HG02885 (cell line): ENCODE measurements at regions not wholly inside any gene's neighbourhood (a gene's known extent, or its start where the extent isn't known, plus 50 kb on each side); places are given as distances from the start of the nearest gene placed in this dataset.
"Not testable (repeated sequence)": the region's sequence is repeated elsewhere in the genome, so short reads cannot be mapped to it uniquely, and the experiment has no call there.

ENCODE experiments used
- ATAC-seq: cut with Tn5 transposase; IDR thresholded peaks from one replicate; pipeline ENCODE4 v1.9.1; 2021; ENCODE audit warnings: mild to moderate bottlenecking; ENCODE audit not compliant: unreplicated experiment, poor library complexity

DNA sequence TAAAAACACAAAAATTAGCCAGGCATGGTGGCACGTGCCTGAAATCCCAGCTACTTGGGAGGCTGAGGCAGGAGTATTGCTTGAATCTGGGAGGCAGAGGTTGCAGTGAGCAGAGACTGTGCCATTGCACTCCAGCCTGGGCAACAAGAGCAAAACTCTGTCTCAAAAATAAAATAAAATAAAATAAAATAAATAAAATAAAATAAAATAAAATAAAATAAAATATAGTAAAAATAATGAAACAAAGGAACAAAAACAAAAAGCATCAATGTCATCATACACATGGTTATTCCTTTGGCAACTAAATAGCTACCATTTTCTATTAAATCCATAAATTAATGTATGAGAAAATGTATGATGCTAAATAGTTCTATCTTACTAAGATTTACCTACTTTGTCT, 1123.9 kb downstream of the MRPL39 start:
- ATAC-seq = not testable (repeated sequence)

DNA sequence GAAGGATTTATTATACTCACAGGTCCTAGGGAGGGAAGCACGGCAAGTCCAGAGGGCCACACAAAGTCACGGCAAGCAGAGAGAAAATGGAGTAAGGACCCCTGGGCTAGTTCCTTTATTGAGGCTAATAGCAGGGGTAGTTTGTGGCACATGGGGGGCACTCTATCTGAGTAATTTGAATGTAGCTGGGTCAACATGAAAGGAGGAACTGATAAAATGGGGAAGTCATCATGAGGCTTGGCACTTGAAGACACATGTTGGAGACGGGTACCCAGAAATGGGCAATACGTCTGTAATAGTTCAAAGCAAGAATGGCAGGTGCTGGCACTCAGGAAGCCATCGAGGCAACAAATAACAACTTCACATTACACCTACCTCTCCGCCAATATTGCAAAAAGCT, 1136.4 kb downstream of the MRPL39 start:
- no peak for ATAC-seq

DNA sequence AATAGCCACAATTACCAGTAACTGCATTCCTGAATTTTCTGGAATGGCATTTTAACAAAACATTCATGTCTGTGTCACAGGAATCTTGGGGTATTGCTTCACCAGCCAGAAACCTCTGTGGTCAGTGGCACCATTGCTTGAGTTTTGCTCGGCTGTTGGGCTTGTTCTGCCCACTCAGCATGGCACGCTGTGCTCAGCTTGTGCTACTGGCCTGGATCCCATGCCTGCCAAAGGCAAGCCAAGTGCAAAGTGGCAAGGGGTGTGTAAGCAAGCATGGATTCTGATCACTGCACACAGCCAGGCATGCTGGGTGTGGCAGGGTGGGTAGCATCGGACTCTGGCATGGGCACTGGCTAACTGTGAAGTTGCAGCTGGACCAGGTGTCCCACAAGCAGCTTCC, 1150.9 kb downstream of the MRPL39 start:
- no peak for ATAC-seq

DNA sequence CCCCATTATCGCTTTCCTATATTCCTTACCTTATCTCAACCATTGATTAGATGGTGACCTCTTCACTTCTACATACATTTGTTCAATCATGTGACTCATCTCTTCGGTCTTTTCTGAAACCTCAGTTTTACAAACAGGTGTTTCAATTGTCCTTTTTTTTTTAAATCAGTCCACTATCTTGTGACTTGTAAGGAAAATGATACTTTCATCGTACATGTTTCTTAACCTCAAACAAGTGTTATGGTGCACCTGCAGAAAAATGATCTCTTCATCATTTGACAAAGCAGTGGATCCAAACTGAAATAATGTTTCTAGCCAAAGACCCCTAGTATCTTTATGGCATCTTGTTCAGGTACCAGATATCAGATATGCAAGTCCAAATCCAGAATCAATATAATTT, 1157.2 kb downstream of the MRPL39 start:
- ATAC-seq = no peak

DNA sequence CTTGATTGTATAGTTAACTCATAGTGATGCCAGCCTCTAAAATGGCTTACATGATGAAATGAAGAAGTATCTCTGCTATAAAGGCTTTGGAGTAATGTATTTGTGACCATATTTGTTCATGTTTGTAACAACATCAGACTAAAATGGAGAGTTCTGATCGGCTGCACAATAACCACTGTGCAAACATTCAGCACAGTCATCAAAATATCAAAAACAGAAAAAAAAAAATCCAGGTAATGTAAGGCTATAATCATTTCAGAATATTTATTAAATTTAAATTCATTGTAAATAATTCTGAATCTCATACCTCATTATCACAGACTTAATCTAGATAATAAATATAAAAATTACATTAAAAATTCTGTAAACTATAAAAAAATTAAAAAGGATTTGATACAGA, 1161.8 kb downstream of the MRPL39 start:
- ATAC-seq = no peak

DNA sequence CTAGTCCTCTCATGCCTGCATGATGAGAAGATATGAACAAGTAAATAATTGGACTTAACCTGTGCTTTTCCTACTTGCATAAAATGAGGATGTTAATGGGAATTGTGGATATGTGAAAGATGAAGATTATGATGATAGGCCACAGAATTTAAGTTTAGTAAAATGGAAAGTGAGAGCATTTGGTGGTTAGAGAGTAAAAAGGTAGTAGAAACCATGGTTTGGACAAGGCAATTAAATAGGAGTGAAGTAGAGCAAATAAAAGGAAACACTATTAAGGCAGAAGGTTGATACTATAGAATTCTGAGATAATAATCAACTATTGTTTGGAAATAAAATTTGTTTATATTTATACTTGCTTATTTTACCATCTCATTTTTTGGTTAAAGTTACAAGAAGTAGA, 1162.5 kb downstream of the MRPL39 start:
- ATAC-seq = no peak

DNA sequence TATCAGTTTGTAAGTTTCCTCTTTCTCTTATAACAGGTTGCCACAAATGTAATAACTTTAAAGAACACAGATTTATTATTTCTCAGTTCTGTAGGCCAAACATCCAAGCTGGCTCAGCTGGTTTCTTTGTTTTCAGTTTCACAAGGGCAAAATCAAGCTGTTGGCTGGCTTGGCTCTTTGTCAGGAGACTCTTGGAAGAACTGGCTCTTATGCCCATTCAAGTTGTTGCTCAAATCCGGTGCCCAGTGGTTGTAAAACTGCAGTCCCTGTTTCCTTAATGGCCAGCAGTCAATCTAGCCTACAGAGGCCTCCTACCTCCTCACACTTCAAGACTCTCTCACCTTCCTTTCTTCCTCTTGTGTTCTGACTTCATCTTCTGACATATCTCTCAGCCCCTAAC, 1171.0 kb downstream of the MRPL39 start:
- no peak for ATAC-seq

DNA sequence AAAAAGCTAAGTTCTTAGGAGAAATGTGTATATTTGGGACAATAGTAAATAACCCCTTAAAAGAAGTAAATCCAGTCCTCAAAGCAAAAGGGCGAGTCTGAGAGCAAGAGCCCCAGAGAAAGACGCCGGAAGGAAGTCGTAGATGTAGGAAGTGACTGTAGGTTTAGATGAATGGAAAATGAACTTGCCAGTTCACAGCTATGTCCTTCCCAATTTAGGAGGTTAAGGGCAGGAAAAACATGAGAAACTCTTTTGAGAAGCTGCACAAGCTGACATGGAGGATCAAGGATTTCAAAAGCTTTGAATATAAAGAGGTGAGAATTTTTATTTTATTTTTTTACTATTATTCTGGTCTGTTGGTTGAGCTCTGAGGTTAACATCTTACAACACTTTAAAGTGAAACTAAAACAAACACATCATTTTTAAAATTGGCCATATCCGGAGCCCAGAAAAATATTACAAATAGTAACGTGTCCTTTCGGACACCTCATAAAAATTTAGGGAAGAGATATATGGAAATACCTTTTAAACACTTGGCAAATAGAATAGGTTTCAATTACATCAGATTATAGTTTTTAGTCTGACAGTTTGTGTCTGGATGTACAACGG, 1178.6 kb downstream of the MRPL39 start:
- no peak for ATAC-seq

DNA sequence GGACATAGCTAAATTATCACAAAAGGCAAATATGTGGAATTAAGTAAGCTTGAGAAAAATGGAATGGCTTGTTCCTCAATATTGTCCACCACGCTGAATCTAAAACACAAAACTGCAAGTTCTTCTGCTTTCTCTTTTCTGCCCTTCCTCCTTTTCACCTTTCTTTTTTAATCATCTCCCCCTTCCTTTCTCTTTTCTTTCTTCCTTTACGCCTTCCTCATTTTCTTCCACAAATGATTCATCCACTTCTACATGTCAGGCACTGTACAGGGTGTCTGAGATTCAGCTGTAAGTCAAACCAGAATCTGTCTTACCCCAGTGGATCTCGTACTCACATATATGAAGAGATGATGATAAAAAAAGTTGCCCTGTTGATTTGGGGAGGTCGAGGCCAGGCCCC, 1182.5 kb downstream of the MRPL39 start:
- ATAC-seq = no peak

DNA sequence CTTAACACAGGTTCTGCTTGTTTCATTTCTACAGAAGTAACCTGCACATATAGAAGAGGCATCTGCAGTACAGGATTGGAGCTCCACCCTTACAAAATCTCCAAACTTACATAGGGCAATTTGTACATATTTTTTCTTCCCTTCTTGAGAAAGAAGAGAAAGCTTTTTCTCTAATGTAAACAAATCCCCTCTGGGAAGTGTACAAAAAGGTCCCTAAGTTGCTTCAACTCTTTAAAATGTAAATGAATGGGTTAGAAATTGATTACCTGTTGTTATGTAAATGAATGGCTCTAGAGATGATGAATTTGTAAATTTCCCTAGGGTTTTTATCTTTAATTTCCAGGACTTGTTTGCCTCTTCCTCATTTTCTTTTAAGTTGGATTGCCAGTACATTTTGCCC, 1183.7 kb downstream of the MRPL39 start:
- no peak for ATAC-seq

DNA sequence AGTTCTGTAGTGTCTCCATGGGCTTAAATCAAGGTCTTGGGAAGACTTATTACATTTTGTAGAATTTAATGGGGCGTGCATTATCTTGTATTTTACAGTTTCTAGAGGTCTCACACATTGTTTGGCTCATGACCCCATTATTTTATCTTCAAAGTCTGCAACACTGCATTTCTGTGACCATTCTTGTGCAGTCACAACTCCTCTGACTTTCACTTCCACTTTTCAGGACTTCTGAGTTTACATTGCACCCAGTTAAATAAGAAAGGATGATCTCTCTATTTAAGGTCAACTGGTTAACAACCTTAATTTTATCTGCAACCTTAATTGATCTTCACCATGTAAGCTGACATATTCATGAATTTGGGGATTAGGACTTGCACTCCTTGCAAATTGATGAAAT, 1186.6 kb downstream of the MRPL39 start:
- no peak for ATAC-seq

DNA sequence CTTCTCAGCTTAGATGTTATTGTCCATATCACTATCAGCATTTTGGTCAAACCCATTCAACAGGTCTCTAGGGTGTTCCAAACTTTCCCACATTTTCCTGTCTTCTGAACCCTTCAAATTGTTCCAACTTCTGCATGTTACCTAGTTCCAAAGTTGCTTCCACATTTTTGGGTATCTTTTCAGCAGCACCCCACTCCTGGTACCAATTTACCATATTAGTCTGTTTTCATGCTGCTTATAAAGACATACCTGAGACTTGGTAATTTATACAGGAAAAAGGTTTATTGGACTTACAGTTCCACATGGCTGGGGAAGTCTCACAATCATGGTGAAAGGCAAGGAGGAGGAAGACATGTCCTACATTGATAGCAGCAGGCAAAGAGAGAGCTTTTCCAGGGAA, 1187.6 kb downstream of the MRPL39 start:
- ATAC-seq = not testable (repeated sequence)

DNA sequence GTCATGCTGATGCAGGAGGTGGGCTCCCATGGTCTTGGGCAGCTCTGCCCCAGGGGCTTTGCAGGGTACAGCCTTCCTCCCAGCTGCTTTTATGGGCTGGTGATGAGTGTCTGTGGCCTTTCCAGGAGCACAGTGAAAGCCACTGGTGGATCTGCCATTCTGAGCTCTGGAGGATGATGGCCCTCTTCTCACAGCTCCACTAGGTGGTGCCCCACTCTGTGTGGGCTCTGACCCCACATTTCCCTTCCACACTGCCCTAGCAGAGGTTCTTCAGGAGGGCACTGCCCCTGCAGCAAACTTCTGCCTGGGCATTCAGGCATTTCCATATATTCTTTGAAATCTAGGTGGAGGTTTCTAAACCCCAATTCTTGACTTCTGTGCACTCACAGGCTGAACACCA, 1188.6 kb downstream of the MRPL39 start:
- ATAC-seq = no peak

DNA sequence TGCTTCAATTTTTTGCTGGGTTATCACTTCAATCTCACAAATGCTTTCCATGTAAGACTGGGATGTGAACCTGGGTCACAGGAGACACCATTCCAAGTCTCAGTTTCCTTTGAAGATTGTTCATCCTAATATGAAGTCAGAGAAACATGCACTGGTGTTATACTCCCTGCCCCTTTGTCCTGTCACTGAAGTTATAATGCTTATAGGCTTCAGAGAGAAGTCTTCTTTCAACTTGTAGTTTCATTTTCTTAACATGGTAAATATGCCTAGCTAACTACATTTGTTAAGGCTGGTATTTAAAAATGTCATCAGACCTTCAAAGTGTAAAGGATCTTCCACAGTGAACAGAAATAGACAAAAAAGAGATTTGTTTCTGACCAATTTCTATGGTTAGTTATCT, 1195.9 kb downstream of the MRPL39 start:
- ATAC-seq = no peak

DNA sequence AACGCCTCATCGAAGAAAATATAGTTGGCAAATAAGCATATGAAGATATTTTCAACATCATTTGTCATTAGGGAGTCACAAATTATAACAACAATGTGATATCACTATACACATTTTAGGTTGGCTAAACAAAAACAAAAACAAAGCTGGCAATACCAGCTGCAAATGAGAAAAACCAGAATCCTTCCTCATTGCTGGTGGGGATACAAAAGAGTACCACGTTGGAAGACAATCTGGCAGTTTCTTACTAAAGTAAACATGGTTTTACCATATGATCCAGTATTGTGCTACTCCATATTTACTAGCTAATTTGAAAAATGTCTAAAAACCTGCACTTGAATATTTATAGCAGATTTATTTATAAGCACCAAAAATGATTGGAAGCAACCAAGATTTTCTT, 1204.1 kb downstream of the MRPL39 start:
- no peak for ATAC-seq

DNA sequence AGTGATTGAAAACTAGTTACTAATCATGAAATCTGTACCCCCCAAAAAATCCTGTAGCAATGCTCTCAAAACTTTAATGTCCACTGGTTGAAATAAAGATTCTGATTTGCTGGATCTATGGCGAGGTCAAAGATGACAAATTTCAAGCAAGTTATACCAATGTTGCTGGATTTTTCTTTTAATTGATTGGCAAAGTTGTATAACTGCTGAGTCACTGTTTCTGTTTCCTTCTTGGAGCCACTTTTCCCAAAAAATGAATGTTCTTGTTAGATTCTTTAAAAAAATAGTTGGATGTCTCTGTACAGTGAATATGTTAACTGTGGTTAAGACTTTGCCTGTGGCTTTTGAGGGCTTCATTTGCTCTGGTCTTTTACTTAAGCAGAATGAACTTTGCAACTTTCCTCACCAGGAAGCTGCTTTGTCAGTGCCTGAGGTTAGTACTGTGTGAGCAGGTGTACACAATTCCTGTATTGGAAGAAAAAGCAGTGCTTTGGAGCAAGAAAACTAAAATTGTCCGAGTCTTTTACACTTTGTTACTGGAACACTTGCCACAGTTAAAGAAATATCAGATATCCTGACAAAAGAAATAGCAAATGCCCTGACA, 1211.9 kb downstream of the MRPL39 start:
- no peak for ATAC-seq

DNA sequence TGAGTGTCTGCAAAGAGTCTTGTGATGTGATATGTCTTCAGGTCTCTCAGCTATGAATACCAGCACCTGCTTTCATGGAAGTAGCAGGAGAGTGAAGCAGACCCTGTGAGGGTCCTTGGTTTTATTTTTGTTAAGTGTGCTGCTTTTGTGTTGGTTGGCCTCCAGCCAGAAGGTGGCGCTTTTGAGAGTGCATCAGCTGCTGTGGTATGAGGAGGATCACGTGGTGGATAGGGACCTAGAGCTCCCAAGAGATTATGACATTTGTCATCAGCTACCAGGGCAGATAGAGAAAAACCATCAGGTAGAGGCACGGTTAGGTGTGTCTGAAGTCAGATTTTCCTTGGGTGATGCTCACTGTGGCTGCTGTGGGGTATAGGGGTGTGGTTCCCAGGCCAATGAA, 1232.1 kb downstream of the MRPL39 start:
- no peak for ATAC-seq

DNA sequence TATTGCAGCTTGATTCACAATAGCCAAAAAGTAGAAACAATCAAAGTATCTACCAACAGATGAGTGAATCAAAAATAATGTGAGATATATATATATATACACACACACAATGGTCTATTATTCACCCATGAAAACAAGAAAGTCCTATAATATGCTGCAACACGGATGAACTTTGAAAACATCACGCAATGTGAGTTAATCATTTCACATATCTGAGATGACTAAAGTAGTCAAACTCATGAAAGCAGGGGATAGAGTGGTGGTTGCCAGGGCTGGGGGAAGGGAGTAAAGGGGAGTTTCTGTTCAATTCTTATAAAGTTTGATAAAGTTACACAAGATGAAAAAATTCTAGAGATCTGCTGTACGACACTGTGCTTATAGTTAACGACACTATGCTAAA, 1234.8 kb downstream of the MRPL39 start:
- no peak for ATAC-seq

DNA sequence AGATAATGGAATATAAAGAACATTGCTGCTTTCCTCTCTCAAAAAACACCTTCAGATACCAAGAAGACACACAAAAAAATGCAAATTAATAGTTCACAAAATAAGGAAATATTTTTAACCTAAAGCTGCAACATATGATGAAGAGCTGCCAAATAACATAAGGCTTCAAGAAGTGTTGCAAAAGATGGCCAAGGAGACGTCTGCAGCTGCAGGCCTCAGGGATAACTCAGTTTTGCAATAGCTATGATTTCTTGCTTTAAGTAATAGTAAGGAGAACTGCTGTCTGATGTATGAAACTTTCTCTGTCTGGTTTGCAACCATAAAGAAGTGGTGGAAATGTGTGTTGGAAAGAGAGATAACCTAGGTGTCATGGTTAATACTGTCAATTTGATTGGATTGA, 1237.5 kb downstream of the MRPL39 start:
- ATAC-seq = no peak

DNA sequence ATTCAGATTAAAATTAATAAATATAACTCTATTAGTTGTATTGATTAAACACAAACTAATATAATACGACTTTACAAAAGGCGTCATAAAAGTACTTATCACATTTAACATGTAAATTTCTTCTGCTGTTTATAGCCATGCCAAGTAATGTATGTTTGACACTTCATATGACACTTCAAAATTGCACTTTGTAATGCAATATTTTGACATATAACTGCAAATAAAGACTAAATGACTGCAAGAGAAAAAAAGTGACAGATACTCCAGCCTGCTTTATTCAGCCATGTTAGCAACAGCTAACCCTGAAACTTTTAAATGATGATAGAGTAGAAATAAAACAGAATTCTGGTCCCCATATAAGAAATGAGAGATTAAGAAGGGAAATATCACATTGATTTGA, 1238.0 kb downstream of the MRPL39 start:
- no peak for ATAC-seq

DNA sequence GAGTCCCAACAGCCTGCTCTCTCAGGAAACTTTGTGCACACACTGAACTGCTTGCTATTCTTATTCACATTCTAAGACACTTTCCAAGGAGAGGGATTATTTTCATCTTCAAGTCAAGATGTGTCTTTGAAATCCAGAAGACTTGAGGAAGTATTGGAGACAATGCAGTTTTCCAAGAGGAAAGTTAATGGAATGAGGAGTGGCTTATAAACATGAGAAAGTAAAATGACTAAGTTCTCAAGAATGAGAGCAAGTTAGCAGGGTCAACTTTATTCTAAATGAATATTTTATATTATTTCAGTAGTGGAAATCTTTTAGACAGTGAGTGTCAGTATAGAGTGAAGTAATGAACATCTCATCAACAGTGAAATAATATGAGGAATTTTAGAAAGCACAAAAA, 1239.3 kb downstream of the MRPL39 start:
- no peak for ATAC-seq

DNA sequence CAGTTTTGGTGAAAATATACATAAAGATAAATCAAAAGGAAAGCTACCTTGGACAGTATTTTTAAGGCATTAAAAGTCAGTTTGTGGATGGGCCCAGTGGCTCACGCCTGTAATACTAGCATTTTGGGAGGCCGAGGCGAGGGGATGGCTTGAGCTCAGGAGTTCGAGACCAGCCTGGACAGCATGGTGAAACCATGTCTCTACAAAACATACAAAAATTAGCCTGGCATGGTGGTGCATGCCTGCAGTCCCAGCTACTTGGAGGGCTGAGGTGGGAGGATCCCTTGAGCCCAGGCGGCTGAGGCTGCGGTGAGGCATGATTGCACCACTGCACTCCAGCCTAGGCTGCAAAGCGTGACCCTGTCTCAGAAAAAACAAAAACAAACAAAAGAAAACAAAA, 1253.8 kb downstream of the MRPL39 start:
- ATAC-seq = no peak

DNA sequence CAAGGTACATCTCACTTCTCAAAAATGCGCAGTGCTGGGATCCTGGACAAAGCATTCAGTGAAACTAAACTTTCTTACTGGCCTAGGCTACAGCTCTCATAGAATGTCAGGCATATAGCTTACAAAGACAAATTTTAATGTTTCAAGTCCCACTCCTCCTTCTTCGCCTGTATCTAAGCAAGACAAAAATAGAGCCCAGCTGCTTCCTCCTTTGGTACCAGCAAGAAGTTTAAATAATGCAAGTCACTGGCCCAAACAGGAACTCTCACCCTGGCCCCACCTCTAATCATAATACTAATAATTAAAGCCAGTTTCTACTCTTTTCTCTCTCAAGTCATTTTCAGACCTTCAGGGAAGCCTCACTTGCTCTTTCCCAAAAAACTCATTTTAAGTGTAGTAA, 1267.9 kb downstream of the MRPL39 start:
- no peak for ATAC-seq
